Keratinocyte (primary cell): ENCODE measurements at regions not wholly inside any gene's neighbourhood (a gene's known extent, or its start where the extent isn't known, plus 50 kb on each side); places are given as distances from the start of the nearest gene placed in this dataset.

ENCODE experiments used
- DNase-seq: peaks from one replicate; pipeline ENCODE4 v3.0.0-alpha.2; 2011; ENCODE audit warnings: low read depth, missing footprints, low spot score
- FAIRE-seq: peaks from 2 replicates; lab custom pipeline; 2011; peaks lifted over from hg19 to GRCh38; lab: Jason Lieb, UNC
- H2AFZ ChIP-seq: 2 replicates; pipeline ENCODE4 v1.6.0; 2012; ENCODE audit warnings: low read length, control low read depth, inconsistent platforms; ENCODE audit not compliant: control insufficient read depth
- H3K27ac ChIP-seq: 2 replicates; pipeline ENCODE4 v1.5.1; 2011; ENCODE audit warnings: low read length; ENCODE audit not compliant: control insufficient read depth, insufficient read depth
- H3K27me3 ChIP-seq: 3 replicates; pipeline ENCODE4 v1.6.0; 2011; ENCODE audit warnings: low read length; ENCODE audit not compliant: control insufficient read depth, insufficient read depth; ENCODE audit errors: extremely low read depth
- H3K36me3 ChIP-seq, 2 experiments: 2 replicates in 1 of 2; 3 replicates in 1 of 2; pipeline ENCODE4 v1.5.1; 2011; ENCODE audit warnings: low read length in 2 of 2, mild to moderate bottlenecking in 1 of 2; ENCODE audit not compliant: control insufficient read depth in 2 of 2, insufficient read depth in 2 of 2; ENCODE audit errors: extremely low read depth in 1 of 2
- H3K4me1 ChIP-seq: 3 replicates; pipeline ENCODE4 v1.5.1; 2011; ENCODE audit warnings: low read length; ENCODE audit not compliant: control insufficient read depth, insufficient read depth; ENCODE audit errors: extremely low read depth
- H3K4me2 ChIP-seq: 3 replicates; pipeline ENCODE4 v1.6.0; 2011; ENCODE audit warnings: low read depth, low read length; ENCODE audit not compliant: control insufficient read depth, insufficient read depth; ENCODE audit errors: extremely low read depth
- H3K4me3 ChIP-seq, 3 experiments: fragments of 200-600 bp in 1 of 3; sonication (generic) in 1 of 3; 2 replicates in 2 of 3; 3 replicates in 1 of 3; pipeline ENCODE4 v1.5.1; 2011 to 2016; ENCODE audit warnings: low read length in 3 of 3, mild to moderate bottlenecking in 3 of 3, control low read depth in 2 of 3, inconsistent platforms in 1 of 3, low read depth in 1 of 3, mixed read lengths in 1 of 3, mixed run types in 1 of 3, moderate library complexity in 1 of 3; ENCODE audit not compliant: control insufficient read depth in 2 of 3, insufficient read depth in 2 of 3; ENCODE audit errors: extremely low read depth in 1 of 3
- H3K79me2 ChIP-seq: 2 replicates; pipeline ENCODE4 v1.6.0; 2012; ENCODE audit warnings: low read length; ENCODE audit not compliant: control insufficient read depth, insufficient read depth
- H3K9ac ChIP-seq: 3 replicates; pipeline ENCODE4 v1.6.0; 2011; ENCODE audit warnings: low read length; ENCODE audit not compliant: control insufficient read depth, insufficient read depth; ENCODE audit errors: extremely low read depth
- H3K9me1 ChIP-seq: 3 replicates; pipeline ENCODE4 v1.6.0; 2011; ENCODE audit warnings: low read length; ENCODE audit not compliant: control insufficient read depth, insufficient read depth; ENCODE audit errors: extremely low read depth
- H3K9me3 ChIP-seq: 2 replicates; pipeline ENCODE4 v1.5.1; 2012; ENCODE audit warnings: low read depth, low read length; ENCODE audit not compliant: control insufficient read depth
- H4K20me1 ChIP-seq: 3 replicates; pipeline ENCODE4 v1.6.0; 2011; ENCODE audit warnings: low read length; ENCODE audit not compliant: control insufficient read depth, insufficient read depth; ENCODE audit errors: extremely low read depth
- CTCF ChIP-seq, 3 experiments: IDR thresholded peaks in 1 of 3; conservative IDR thresholded peaks in 1 of 3; optimal IDR thresholded peaks in 1 of 3; 2 replicates in 2 of 3; 3 replicates in 1 of 3; pipeline versions ENCODE3 to v1.5.1; 2011; ENCODE audit warnings: low read length in 3 of 3, mild to moderate bottlenecking in 3 of 3, moderate library complexity in 2 of 3, control low read depth in 1 of 3, inconsistent platforms in 1 of 3; ENCODE audit not compliant: insufficient read depth in 2 of 3; ENCODE audit errors: extremely low read depth in 1 of 3
- EZH2 ChIP-seq: IDR thresholded peaks from one replicate; pipeline ENCODE4 v1.6.1; 2012; ENCODE audit warnings: inconsistent platforms, mild to moderate bottlenecking, low read length, moderate library complexity
- dilution Hi-C: fragments of 300-500 bp; cut with MboI; formaldehyde crosslinking; loops from one replicate; pipeline ENCODE4 v1.7.0; 2020; ENCODE audit warnings: low sequenced_read_pairs; ENCODE audit not compliant: extremely low pct_ligation_motif_present

- Histone ChIP-seq H3K4me1 (peaks cover 6% of the 10 kb centered on the region), H4K20me1 (no peaks in the 10 kb centered on the region), H3K4me3 (no peak overlapping the region), H3K9me3 (no peaks in the 10 kb centered on the region), H3K79me2 (no peaks in the 10 kb centered on the region), H3K27ac (no peak overlapping the region), H3K9ac (no peak overlapping the region), H3K36me3 (no peaks in the 10 kb centered on the region), H2AFZ (no peak overlapping the region), H3K9me1 (no peaks in the 10 kb centered on the region), H3K4me2 (no peak overlapping the region), H3K27me3 (no peaks in the 10 kb centered on the region)
- no peak for FAIRE-seq
- dilution Hi-C loops = no loop called here
- no peak for DNase-seq
- TF ChIP-seq CTCF (optimal IDR thresholded peaks at IDR 0.05 in 1 of 3, IDR thresholded peaks at IDR 0.05 in 1 of 3, conservative IDR thresholded peaks at IDR 0.05 in 1 of 3; ENCODE audit: extremely low read depth in 1 of 3, insufficient read depth in 2 of 3, low read length in 3 of 3) = no peak
- TF ChIP-seq EZH2 = no peak
These were observed 111.2 kb downstream of the IFI44 start for GRCh38 chr1:78760858-78761257.

GRCh38 chr1:78762113-78762512, 112.5 kb downstream of the IFI44 start:
- Histone ChIP-seq H3K27me3 (no peaks in the 10 kb centered on the region), H3K9me1 (no peaks in the 10 kb centered on the region), H3K79me2 (no peaks in the 10 kb centered on the region), H3K9ac (no peak overlapping the region), H2AFZ (no peak overlapping the region), H3K4me3 (no peak overlapping the region), H3K4me1 (no peaks in the 10 kb centered on the region), H3K4me2 (no peak overlapping the region), H4K20me1 (no peaks in the 10 kb centered on the region), H3K9me3 (no peaks in the 10 kb centered on the region), H3K36me3 (no peaks in the 10 kb centered on the region), H3K27ac (no peak overlapping the region)
- TF ChIP-seq EZH2 (no peak), CTCF (optimal IDR thresholded peaks at IDR 0.05 in 1 of 3, IDR thresholded peaks at IDR 0.05 in 1 of 3, conservative IDR thresholded peaks at IDR 0.05 in 1 of 3; ENCODE audit: extremely low read depth in 1 of 3, insufficient read depth in 2 of 3, low read length in 3 of 3) (no peak)
- FAIRE-seq = no peak
- dilution Hi-C loops = no loop called here
- DNase-seq = no peak
